Glutamatergic neuron (in vitro differentiated cells): ENCODE measurements at regions not wholly inside any gene's neighbourhood (a gene's known extent, or its start where the extent isn't known, plus 50 kb on each side); places are given as distances from the start of the nearest gene placed in this dataset.
A peak's percentile ranks its signal among the peaks of the same experiment; 100 is the strongest.

ENCODE experiments used
- DNase-seq: peaks from one replicate; pipeline ENCODE4 v3.0.0; 2022
- H3K27ac Mint-ChIP-seq: one replicate; pipeline ENCODE4 v1.8.0; 2020; ENCODE audit warnings: mild to moderate bottlenecking, mixed read lengths, inconsistent platforms; ENCODE audit not compliant: unreplicated experiment
- H3K27me3 Mint-ChIP-seq: one replicate; pipeline ENCODE4 v1.8.0; 2020; ENCODE audit warnings: mild to moderate bottlenecking, moderate library complexity, mixed read lengths, inconsistent platforms; ENCODE audit not compliant: unreplicated experiment
- H3K36me3 Mint-ChIP-seq: one replicate; pipeline ENCODE4 v1.8.0; 2020; ENCODE audit warnings: mild to moderate bottlenecking, mixed read lengths, inconsistent platforms; ENCODE audit not compliant: unreplicated experiment
- H3K4me1 Mint-ChIP-seq: one replicate; pipeline ENCODE4 v1.8.0; 2020; ENCODE audit warnings: mild to moderate bottlenecking, low read depth, mixed read lengths, inconsistent platforms; ENCODE audit not compliant: unreplicated experiment
- H3K4me3 Mint-ChIP-seq: one replicate; pipeline ENCODE4 v1.8.0; 2020; ENCODE audit warnings: mild to moderate bottlenecking, mixed read lengths, inconsistent platforms; ENCODE audit not compliant: unreplicated experiment
- H3K9me3 Mint-ChIP-seq: one replicate; pipeline ENCODE4 v1.8.0; 2020; ENCODE audit warnings: mild to moderate bottlenecking, moderate library complexity, mixed read lengths, inconsistent platforms; ENCODE audit not compliant: unreplicated experiment
- TF ChIP-seq, protein P1 (sequence below): fragments of 200-600 bp; sonication (generic); IDR thresholded peaks from one replicate; pipeline ENCODE4 v1.5.0; 2021; ENCODE audit not compliant: partially characterized antibody, unreplicated experiment

DNA sequence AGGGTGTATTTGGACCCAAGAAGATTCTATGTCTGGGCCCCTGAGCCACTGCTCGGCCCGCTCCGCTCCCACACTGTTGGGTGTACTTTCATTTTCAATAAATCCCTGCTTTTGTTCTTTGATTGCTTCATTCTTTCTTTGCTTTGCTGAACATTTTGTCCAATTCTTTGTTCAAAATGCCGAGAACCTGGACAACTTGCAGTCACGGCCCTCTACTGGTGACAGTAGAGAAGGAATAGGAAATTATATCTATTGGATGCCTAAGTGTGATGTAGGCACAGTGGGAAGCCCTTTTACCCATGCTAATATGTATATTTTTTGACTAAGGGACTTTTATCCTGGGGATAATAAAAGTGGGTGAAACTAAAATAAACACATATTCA lies 340.8 kb downstream of the LRRC3B start:
- no peaks in the 10 kb centered on the region for H3K36me3 Mint-ChIP-seq
- H3K4me3 Mint-ChIP-seq = no peak overlapping the region
- peaks cover 6% of the 10 kb centered on the region for H3K27me3 Mint-ChIP-seq
- no peaks in the 10 kb centered on the region for H3K9me3 Mint-ChIP-seq
- H3K4me1 Mint-ChIP-seq = no peaks in the 10 kb centered on the region
- no peak for DNase-seq
- no peak overlapping the region for H3K27ac Mint-ChIP-seq
- TF ChIP-seq, protein P1, sequence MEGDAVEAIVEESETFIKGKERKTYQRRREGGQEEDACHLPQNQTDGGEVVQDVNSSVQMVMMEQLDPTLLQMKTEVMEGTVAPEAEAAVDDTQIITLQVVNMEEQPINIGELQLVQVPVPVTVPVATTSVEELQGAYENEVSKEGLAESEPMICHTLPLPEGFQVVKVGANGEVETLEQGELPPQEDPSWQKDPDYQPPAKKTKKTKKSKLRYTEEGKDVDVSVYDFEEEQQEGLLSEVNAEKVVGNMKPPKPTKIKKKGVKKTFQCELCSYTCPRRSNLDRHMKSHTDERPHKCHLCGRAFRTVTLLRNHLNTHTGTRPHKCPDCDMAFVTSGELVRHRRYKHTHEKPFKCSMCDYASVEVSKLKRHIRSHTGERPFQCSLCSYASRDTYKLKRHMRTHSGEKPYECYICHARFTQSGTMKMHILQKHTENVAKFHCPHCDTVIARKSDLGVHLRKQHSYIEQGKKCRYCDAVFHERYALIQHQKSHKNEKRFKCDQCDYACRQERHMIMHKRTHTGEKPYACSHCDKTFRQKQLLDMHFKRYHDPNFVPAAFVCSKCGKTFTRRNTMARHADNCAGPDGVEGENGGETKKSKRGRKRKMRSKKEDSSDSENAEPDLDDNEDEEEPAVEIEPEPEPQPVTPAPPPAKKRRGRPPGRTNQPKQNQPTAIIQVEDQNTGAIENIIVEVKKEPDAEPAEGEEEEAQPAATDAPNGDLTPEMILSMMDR = peak; percentile 35

DNA sequence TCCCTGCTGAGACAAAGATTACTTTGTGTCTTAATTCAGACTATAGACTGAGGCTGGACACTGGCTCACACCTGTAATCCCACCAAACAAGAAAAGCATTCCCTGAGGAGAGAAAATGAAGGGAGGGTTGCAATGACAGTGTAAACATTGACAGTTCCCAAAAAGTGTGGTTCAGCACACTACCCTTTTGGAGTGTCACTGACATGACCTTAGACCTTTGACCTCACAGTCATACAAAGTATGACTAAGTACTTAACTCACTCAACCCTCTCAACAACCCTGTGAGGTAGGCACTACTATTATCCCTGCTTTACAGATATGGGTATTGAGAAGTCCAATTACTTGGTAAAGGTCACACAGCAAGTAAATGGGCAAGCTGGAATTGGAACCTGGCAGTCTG lies 341.7 kb downstream of the LRRC3B start:
- Mint-ChIP-seq H3K36me3 (no peaks in the 10 kb centered on the region), H3K4me1 (no peaks in the 10 kb centered on the region), H3K27ac (no peak overlapping the region), H3K27me3 (peaks cover 6% of the 10 kb centered on the region), H3K4me3 (no peak overlapping the region), H3K9me3 (no peaks in the 10 kb centered on the region)
- no peak for DNase-seq
- TF ChIP-seq, protein P1 = no peak

DNA sequence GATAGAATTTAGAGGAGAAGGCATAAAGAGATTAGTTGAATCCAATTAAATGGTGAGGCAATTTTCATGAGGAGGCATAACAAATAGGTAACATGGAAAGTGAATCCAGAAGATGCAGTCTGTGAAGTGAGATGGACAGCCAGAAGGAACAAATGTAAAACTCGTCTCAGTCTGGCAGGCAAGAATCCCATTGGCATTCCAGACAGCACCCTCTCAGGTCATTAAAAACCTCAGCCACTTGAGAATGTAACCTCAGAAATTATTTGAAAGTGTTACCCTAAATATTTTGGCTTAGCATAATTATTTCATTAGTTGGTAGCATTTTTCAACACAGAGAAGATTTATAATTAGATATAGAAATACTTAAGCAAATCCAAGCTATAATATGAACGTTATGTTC lies 342.3 kb downstream of the LRRC3B start:
- Mint-ChIP-seq H3K36me3 (no peaks in the 10 kb centered on the region), H3K27me3 (peaks cover 6% of the 10 kb centered on the region), H3K4me3 (no peak overlapping the region), H3K27ac (no peak overlapping the region), H3K4me1 (no peaks in the 10 kb centered on the region), H3K9me3 (no peaks in the 10 kb centered on the region)
- TF ChIP-seq, protein P1 = no peak
- no peak for DNase-seq

DNA sequence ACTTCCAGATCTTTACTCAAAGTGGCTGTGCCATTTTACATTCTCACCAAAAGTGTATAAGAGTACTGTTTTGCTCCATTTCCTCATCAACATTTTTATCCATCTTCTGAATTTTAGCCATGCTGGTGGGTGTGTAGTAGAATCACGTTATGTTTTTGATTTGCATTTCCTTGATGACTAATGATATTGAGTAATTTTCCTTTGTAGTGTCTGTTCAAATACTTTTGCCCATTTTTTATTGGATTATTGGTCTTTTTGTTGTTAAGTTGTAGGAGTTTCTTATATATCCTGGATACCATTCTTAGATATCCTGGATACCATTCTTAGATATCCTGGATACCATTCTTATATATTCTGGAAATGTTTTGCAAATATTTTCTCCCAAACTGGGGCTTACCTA lies 344.9 kb downstream of the LRRC3B start:
- Mint-ChIP-seq H3K27me3 (peaks cover 5% of the 10 kb centered on the region), H3K27ac (no peak overlapping the region), H3K4me3 (no peak overlapping the region), H3K9me3 (no peaks in the 10 kb centered on the region), H3K36me3 (no peaks in the 10 kb centered on the region), H3K4me1 (no peaks in the 10 kb centered on the region)
- TF ChIP-seq, protein P1 = no peak
- DNase-seq = no peak

DNA sequence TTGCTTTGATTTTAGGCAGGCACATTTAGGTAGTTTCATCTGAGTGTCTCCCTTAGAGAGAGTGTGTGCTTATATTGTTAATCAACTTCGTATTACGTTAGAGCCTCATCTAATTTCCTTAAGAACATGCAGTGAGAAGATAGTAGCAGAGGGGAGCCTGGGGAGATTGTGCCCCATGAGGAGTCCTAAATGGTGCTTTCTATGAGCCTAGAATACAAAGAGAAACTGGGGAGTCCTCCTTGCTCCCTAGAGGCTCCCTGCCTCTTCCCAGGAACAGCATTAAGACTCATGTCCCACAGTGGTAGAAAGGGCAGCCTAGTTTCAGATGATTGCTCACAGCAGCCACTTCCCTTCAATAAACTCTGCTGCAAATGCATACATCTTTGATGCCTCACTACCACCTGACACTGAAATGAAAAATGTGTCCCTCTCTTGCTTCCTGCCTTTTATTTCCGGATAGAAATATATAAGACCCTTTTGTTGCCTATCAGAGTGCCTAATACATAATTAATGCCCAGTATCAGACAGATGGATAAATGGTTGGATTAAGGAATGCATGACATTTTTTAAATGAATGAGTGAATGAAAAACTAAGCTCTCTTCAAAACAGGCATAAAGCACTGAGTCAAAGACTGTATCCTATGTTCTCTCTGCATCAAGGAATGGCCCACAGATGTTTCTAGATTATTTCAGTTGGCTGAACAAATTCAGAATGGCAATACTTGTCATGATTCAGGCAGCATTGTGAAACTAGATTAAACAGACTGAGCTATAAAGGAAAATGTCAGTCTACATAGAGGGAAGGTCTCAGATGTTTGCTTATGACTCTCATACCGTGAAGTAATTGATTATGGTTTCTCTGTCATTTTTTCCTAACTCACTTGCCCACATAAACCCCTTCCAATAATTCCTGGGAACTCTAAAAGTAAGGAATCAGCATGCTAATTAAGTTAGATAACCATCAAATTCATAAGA lies 362.1 kb downstream of the LRRC3B start:
- no peaks in the 10 kb centered on the region for H3K27me3 Mint-ChIP-seq
- H3K9me3 Mint-ChIP-seq = no peaks in the 10 kb centered on the region
- H3K36me3 Mint-ChIP-seq = no peaks in the 10 kb centered on the region
- no peak overlapping the region for H3K27ac Mint-ChIP-seq
- H3K4me1 Mint-ChIP-seq = no peaks in the 10 kb centered on the region
- H3K4me3 Mint-ChIP-seq = no peak overlapping the region
- no peak for DNase-seq
- TF ChIP-seq, protein P1 = no peak
